HG03469 (cell line): ENCODE measurements at regions not wholly inside any gene's neighbourhood (a gene's known extent, or its start where the extent isn't known, plus 50 kb on each side); places are given as distances from the start of the nearest gene placed in this dataset.
"Not testable (repeated sequence)": the region's sequence is repeated elsewhere in the genome, so short reads cannot be mapped to it uniquely, and the experiment has no call there.

Source experiments
- ATAC-seq: cut with Tn5 transposase; IDR thresholded peaks from one replicate; pipeline ENCODE4 v1.9.1; 2021; ENCODE audit warnings: mild to moderate bottlenecking, moderate library complexity, moderate number of reproducible peaks; ENCODE audit not compliant: unreplicated experiment

GRCh38 chr16:76797457-76797856, 393.5 kb upstream of the MON1B start:
- ATAC-seq: no peak

- no peak for ATAC-seq
Measured at GRCh38 chr16:76800196-76800595, 390.8 kb upstream of the MON1B start.

DNA sequence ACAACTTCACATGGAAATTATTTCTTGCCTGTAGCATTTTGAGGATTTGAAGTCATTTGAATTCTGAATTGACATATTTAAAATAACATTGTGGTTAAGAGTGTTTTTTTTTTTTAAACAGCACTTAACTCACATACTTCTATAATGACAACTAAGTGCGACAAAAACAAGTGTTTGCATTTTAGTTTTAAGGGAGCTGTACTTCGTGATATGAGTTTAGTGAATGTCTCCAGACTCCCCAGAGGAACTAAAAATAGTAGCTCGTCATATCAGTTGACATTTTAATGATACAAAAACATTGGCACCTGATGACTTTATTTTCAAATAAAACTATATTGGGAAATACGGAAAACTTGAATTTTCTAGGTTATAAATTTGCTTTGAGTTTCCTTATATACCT, 389.6 kb upstream of the MON1B start:
- ATAC-seq: no peak

GRCh38 chr16:76816475-76816874, 374.5 kb upstream of the MON1B start:
- no peak for ATAC-seq

- no peak for ATAC-seq
Measured at GRCh38 chr16:76818606-76819181, 372.3 kb upstream of the MON1B start.

DNA sequence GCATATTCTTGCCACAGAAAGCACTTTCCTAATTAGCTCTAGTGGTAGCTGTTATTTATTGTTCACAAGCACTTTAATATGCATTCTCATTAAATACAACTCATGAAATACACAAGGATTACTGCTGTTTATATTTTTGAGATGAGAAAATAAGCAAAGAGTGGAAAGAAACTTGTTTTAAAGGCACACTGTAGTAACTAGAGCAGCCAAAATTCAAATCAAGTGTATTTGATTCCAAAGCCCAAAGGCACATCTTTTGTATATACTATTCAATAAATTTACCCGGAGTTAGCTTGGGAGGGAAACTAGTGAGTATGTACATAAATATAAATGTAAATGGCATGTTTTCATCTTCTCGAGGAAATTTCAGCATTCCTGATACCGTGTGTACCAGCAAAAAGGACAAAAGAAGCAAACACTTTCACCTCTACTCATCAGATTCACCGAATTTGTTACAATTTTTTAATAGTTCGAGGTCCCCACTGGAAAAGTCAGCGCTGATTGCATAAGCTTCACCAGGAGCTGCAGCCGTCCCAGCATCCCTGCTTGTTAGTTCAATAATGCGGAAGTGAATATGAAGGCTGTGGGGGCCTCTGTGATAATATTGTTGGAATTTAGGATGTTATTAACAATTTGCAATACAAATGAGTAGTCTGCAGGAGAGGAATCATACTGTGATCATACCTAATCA, 371.6 kb upstream of the MON1B start:
- no peak for ATAC-seq

DNA sequence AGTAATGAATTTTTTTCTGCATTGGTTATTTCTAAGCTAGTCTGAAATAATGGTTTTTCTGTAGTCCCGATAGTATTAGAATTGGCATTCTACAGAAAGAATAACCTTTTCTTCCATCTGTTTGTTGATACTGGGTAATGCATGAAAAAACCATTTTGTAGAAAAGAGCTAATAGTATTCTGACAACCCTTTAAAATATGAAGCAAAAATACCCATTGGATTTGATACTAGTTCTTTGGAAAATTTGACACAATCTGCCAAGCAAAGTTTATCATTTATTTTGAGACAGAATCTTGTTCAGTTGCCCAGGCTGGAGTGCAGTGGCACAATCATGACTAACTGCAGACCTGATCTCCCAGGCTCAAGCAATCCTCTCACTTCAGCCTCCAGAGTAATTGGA, 366.8 kb upstream of the MON1B start:
- no peak for ATAC-seq

DNA sequence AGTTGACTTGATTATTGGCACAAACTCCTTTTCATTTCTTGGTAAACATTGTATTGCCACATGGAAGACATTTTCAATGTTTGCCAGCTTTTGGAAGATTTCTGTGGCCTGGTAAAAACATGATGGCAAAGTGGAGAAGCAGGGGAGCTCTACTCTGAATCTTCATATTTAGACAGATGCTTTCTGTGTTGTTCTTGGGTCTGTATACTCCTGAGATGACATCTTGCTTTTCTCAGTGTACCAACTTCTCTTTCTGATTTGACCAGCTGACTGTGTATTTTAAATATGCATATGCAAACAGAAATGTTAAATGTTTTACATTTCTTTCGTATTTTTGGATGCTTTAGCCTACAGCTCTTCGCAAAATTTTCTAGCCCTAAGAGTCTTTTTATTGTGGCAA, 366.2 kb upstream of the MON1B start:
- ATAC-seq: no peak

DNA sequence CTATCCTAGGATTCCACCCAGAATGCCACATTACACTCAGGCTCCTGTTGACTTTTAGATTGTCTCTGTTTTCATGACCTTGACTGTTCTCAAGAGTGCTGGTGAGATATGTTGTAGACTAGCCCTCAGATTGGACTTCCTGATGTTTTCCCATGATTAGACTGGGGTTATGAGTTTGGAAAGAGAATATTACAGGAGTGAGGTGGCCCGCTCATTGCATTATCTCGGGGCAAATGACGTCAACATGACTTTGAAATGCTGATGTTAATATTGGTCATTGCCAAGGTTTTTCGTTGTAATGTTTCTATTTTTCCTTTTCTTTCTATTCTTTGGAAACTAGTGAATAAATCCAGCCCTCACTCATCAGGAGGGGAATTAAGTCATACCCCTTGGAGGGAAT, 355.7 kb upstream of the MON1B start:
- no peak for ATAC-seq

- ATAC-seq: no peak
Measured at GRCh38 chr16:76835779-76836300, 355.1 kb upstream of the MON1B start.

GRCh38 chr16:76837872-76838271, 353.1 kb upstream of the MON1B start:
- ATAC-seq: no peak

DNA sequence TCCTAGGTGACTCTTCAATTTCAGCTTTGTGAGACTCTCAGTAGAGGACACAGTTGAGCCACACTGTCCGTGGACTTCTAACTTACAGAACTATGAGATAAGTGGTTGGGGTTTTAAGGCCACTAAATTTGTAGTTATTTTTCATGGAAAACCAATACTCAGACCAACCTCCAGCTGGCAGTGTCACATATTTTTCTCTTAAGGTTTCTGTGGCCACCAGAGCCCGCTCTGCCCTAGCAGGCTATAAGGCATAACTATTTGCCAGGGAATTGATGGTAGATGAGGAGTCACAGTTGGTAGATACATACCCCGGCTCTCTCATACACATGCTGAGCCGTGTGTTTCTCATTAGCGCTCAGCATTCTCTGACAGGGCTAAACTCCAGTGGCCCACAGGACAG, 336.8 kb upstream of the MON1B start:
- no peak for ATAC-seq

DNA sequence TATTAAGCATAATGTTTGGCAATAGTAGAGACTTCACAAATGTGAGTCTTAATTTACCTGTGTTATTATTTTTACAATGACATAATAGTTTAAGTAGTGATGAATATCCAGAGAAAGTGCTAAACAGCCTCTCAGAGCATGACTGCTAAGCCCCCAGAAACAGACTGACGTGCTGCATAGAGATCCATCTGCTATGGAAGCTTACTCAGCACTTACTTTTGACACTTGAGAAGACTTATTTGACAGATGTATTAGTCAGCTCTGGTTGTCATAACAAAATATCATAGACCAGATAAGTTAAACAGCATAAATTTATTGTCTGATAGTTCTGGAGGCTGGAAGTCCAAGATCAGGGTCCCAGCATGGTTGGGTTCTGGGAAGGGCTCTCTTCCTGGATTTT, 334.9 kb upstream of the MON1B start:
- ATAC-seq: no peak

DNA sequence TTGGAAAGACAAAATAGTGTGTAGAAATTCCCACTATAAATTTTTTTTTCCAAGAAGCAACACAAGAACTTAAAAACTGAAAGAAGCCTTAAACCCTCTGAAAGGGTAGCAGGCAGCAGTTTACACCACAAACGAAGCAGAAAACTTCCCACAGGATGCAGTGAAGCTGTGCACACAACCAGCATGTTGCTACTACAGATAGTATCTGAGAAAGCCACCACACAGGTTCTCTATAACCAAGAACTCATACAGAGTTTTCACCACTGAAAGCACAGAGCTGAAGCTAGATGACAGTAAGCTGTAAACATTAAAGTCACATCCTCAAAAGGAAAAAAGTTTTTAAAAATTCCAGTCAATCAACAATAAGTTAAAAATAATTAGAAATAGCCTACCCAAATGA, 333.6 kb upstream of the MON1B start:
- no peak for ATAC-seq

DNA sequence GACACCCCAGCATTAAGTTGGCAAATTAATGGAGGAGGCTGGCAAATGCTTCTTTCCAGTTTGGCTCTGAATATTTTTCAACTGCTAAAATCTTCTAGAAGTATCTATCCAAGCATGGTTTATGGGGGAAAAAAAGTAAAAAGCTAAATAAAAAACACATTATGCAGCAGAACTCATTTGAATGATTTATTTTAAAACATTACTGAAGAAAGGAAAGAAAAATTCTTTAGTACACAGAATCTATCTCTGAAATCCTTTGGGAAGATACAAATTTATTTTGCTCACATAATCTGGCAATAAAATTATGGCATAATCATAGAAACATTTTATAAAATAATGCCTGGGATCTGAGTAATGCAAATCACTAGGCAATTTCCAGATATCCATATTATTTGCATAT, 328.1 kb upstream of the MON1B start:
- no peak for ATAC-seq

DNA sequence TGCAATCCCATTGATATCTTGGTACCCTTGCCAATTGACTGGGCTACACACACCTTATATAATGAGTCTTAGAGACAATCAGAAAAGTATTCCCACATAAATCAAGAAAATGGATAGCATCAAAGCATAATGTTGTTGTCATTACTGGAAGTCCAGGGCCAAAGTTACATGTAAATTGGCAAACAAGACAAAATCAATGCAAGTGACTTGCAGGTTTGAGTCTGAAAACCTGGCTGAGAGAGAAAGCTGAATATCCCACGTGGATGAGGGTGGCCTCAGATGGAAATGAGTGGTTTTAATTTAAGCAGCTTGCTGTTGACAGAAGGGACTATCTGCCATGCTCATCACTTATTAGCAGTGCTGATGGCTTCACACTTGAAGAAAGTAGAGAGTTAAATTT, 324.0 kb upstream of the MON1B start:
- no peak for ATAC-seq

DNA sequence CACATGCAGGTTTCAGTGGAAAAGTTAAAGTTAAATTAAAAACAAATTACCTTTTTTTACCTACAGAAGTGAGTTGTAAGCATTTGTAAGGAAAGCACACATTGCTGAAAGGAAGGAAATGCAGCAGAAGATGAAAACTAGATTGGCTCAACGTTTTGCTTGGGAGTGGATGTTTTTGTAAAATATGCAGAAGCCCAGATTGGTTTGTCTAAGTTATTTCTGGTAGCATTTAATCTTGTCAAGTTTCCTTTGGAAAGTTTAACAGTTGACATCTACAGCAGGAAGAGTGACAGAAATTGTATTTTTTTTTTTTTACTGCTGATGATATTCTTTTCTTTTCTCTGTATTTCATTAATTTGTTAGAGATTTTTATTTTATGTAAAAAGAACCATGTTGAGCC, 315.1 kb upstream of the MON1B start:
- ATAC-seq: no peak

GRCh38 chr16:76879420-76879819, 311.6 kb upstream of the MON1B start:
- no peak for ATAC-seq

DNA sequence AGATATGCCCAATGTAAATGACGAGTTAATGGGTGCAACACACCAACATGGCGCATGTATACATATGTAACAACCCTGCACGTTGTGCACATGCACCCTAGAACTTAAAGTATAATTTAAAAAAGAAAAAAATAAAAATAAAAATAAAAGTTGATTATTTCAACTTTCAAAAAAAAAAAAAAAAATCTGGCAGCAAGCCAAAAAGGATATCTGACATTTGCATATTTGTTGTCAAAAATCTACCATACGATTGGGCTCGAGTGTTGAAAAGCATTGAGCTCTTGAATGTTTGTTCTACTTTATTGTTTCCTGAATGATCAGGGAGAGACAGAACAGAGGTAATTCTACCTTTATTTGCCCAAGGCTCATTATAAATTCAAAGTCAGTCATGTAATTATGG, 310.5 kb upstream of the MON1B start:
- ATAC-seq: not testable (repeated sequence)

GRCh38 chr16:76882105-76882504, 308.9 kb upstream of the MON1B start:
- ATAC-seq: no peak

DNA sequence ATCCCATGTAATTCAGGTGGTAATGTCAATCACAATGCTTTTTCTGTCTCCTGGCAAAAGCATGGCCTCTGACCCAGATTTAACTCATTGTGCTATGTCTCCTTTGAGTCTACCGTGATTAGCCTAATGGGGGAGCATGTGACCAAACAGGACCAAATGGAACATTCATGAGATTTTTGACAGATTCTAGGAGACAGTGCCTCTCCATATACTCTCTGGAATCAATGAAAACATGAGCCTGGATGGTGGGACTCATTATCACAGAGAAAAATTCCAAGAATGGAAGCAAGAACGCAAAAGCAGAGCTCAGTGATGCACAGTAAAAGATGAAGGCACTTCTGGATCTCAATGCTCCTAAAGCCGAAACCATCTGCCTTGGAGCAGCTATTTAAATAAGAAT, 307.9 kb upstream of the MON1B start:
- no peak for ATAC-seq

GRCh38 chr16:76885776-76886537, 305.0 kb upstream of the MON1B start:
- no peak for ATAC-seq
